Astrocyte of the cerebellum (primary cell): ENCODE measurements at regions not wholly inside any gene's neighbourhood (a gene's known extent, or its start where the extent isn't known, plus 50 kb on each side); places are given as distances from the start of the nearest gene placed in this dataset.

ENCODE experiments used
- DNase-seq: peaks from one replicate; pipeline ENCODE4 v3.0.0-alpha.2; 2011; ENCODE audit warnings: low read depth
- H3K4me3 ChIP-seq: 2 replicates; pipeline ENCODE4 v1.5.1; 2011; ENCODE audit warnings: mild to moderate bottlenecking, low read depth, low read length, moderate library complexity
- in situ Hi-C: cut with HindIII; loops from 2 replicates; pipeline ENCODE4 v1.10.0; 2017; ENCODE audit warnings: low sequenced_read_pairs
- TF ChIP-seq, protein P1 (sequence below): IDR thresholded peaks from 2 replicates; pipeline ENCODE4 v1.5.1; 2012; ENCODE audit warnings: low read length, low read depth, moderate library complexity, mild to moderate bottlenecking; ENCODE audit errors: missing control alignments

GRCh38 chr6:118410001-118410400, 138.1 kb upstream of the PLN start:
- H3K4me3 ChIP-seq: no peak overlapping the region
- TF ChIP-seq, protein P1, sequence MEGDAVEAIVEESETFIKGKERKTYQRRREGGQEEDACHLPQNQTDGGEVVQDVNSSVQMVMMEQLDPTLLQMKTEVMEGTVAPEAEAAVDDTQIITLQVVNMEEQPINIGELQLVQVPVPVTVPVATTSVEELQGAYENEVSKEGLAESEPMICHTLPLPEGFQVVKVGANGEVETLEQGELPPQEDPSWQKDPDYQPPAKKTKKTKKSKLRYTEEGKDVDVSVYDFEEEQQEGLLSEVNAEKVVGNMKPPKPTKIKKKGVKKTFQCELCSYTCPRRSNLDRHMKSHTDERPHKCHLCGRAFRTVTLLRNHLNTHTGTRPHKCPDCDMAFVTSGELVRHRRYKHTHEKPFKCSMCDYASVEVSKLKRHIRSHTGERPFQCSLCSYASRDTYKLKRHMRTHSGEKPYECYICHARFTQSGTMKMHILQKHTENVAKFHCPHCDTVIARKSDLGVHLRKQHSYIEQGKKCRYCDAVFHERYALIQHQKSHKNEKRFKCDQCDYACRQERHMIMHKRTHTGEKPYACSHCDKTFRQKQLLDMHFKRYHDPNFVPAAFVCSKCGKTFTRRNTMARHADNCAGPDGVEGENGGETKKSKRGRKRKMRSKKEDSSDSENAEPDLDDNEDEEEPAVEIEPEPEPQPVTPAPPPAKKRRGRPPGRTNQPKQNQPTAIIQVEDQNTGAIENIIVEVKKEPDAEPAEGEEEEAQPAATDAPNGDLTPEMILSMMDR: no peak
- DNase-seq: no peak
- in situ Hi-C loops: no loop called here
